Activated T-cell treated with anti-CD3 and anti-CD28 coated beads, Interleukin-2, amount 50 U/mL, for 4 hours (primary cell): ENCODE measurements at regions not wholly inside any gene's neighbourhood (a gene's known extent, or its start where the extent isn't known, plus 50 kb on each side); places are given as distances from the start of the nearest gene placed in this dataset.

Source experiments
- ATAC-seq, 2 donors: fragments of 200-7000 bp; cut with Tn5 transposase; one replicate each; pipeline ENCODE4 v1.10.0; 2021
- DNase-seq: peaks from one replicate; pipeline ENCODE4 v3.0.0-alpha.2; 2020
- H3K27me3 Mint-ChIP-seq: one replicate; pipeline ENCODE4 v1.8.0; 2021; ENCODE audit warnings: low read depth, mixed read lengths
- H3K36me3 Mint-ChIP-seq: one replicate; pipeline ENCODE4 v1.8.0; 2022; ENCODE audit warnings: mixed read lengths; ENCODE audit not compliant: insufficient read depth
- H3K4me1 Mint-ChIP-seq: one replicate; pipeline ENCODE4 v1.8.0; 2021; ENCODE audit warnings: low read depth, mixed read lengths
- H3K4me3 Mint-ChIP-seq: one replicate; pipeline ENCODE4 v1.8.0; 2021; ENCODE audit warnings: mild to moderate bottlenecking, moderate library complexity, mixed read lengths
- H3K9me3 Mint-ChIP-seq: one replicate; pipeline ENCODE4 v1.8.0; 2021; ENCODE audit warnings: mixed read lengths

DNA sequence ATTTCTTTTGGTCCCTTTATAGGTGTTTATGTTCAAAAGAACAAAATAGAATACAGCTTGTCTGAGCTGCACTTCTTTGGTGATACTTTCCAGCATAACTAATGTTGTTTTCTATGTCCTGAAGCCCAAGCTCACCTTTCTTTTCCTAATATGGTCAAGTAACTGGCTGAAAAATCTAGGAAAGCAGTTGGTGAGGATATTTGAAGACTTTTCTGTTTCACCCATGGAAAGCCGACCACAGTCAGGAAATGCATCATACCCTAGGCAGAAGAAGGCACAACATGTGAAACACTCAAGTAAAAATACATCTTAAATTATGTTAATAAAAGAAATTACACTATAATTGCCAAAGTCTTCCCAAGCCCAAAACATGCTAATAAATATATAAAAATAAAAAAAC, 337.0 kb downstream of the PDGFC start:
- Mint-ChIP-seq H3K36me3 (no peaks in the 10 kb centered on the region), H3K4me3 (no peak overlapping the region), H3K4me1 (no peaks in the 10 kb centered on the region), H3K27me3 (no peaks in the 10 kb centered on the region), H3K9me3 (peaks cover 11% of the 10 kb centered on the region)
- ATAC-seq, result no peak
- DNase-seq, result no peak

DNA sequence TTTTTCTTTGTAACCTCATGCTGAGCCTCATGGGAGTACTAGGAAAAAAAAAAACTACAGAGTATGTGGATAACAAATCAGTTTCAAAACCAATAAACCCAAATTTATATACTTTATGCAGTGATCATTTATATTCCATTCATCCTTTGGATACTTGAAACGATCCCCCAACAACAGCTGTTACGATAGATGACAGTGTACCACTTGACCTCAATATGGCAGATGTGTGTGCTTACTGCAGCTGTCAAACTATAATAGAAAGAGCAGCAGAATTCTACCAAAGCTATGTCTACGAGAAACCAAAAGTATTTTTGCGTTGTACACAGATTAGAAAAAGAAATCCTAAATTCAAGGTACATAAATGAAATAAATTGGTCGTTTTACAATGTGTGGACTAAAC, 337.8 kb downstream of the PDGFC start:
- ATAC-seq, result no peak

DNA sequence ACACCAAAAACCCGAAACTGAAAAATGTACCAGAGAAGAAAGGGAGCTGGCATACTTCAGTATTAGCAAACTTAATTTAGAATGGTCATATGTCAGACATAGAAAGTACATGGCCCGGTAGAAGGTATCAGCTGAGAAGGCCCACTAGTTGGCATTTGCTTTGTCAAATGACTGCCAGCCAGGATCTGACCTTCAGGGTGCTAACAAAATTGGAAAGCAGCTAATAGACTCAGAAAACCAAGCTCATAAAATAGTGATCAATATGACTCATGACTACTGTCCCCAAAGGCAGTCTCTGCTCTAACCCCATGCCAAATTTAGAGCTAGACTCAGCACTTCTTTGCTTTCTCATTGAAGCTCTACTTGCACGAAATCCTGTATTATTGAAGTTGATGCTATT, 342.7 kb downstream of the PDGFC start:
- DNase-seq (no peak), ATAC-seq (no peak)
- no peaks in the 10 kb centered on the region for H3K4me1 Mint-ChIP-seq
- no peaks in the 10 kb centered on the region for H3K27me3 Mint-ChIP-seq
- peaks cover 14% of the 10 kb centered on the region for H3K9me3 Mint-ChIP-seq
- no peaks in the 10 kb centered on the region for H3K36me3 Mint-ChIP-seq
- no peak overlapping the region for H3K4me3 Mint-ChIP-seq

More for the DNA sequence above, 337.8 kb downstream of the PDGFC start:
- Mint-ChIP-seq H3K36me3 (no peaks in the 10 kb centered on the region), H3K4me3 (no peak overlapping the region), H3K27me3 (no peaks in the 10 kb centered on the region), H3K4me1 (no peaks in the 10 kb centered on the region), H3K9me3 (peaks cover 15% of the 10 kb centered on the region)
- no peak for DNase-seq

GRCh38 chr4:156623376-156623775, 348.2 kb downstream of the PDGFC start:
- no peaks in the 10 kb centered on the region for H3K4me1 Mint-ChIP-seq
- H3K4me3 Mint-ChIP-seq, result no peak overlapping the region
- H3K36me3 Mint-ChIP-seq, result no peaks in the 10 kb centered on the region
- H3K27me3 Mint-ChIP-seq, result no peaks in the 10 kb centered on the region
- ATAC-seq (no peak), DNase-seq (no peak)
- H3K9me3 Mint-ChIP-seq, result peaks cover 8% of the 10 kb centered on the region

DNA sequence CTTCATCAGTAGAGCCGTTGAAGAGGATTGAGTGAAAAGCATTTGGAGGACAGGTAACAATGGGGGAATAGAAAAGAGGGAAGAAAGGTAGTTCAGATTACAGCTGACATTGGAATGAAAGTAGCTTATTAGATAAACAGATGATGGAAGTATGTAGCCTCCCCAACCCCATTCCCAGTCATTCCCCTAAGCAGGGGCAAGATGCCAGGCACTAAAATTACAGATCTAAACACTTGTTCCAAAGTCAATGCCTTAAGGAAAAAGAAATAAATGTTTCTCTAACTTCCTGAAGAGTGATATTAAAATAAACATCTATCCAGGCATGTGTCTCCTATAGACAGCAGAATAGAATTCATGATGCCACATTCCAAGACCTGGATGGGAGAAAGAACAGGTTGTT, 350.8 kb downstream of the PDGFC start:
- Mint-ChIP-seq H3K4me1 (no peaks in the 10 kb centered on the region), H3K4me3 (no peak overlapping the region), H3K9me3 (peaks cover 4% of the 10 kb centered on the region), H3K27me3 (no peaks in the 10 kb centered on the region), H3K36me3 (no peaks in the 10 kb centered on the region)
- ATAC-seq (no peak), DNase-seq (no peak)

DNA sequence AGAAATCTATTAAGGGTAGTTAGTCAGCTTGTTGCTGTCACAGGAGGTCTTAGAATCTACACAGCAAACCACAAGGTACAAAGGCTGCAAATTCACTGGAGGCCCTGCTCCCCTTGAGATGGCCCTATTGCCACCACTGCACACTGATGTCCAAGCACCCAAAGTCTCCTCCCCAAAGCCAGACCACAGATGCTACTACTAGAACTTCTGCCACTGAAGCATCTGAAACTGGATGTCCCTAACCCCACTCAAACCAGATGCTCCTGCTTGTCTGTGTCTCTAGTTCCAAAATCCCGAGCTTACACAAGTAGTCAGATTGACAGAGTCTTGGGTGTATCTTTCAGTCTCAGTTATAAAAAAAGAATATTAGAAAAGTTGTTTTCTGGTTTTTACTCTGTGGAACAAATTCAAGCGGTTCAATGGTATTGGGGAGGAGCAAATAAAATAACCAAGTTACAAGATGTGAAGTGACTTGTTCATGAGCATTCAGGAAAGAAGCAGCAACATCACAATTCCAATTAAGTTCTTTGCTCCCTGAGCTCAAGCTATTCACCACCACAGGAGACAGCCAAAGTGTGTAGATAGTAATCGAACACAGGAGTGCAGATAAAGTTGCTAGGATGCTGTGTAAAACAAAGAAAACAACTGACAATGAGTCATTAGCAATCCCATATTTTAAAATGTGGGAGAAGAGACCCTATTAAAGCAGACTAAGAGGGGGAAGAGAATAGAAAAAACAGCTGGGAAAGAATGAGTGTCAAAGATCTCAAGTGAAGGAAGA, 352.3 kb downstream of the PDGFC start:
- Mint-ChIP-seq H3K4me1 (no peaks in the 10 kb centered on the region), H3K27me3 (no peaks in the 10 kb centered on the region), H3K4me3 (no peak overlapping the region), H3K9me3 (peaks cover 4% of the 10 kb centered on the region), H3K36me3 (no peaks in the 10 kb centered on the region)
- DNase-seq, result no peak
- ATAC-seq, result no peak

GRCh38 chr4:156615066-156615531, 356.5 kb downstream of the PDGFC start:
- Mint-ChIP-seq H3K4me3 (no peak overlapping the region), H3K9me3 (no peaks in the 10 kb centered on the region), H3K4me1 (no peaks in the 10 kb centered on the region), H3K27me3 (no peaks in the 10 kb centered on the region), H3K36me3 (no peaks in the 10 kb centered on the region)
- no peak for ATAC-seq
- DNase-seq, result no peak

DNA sequence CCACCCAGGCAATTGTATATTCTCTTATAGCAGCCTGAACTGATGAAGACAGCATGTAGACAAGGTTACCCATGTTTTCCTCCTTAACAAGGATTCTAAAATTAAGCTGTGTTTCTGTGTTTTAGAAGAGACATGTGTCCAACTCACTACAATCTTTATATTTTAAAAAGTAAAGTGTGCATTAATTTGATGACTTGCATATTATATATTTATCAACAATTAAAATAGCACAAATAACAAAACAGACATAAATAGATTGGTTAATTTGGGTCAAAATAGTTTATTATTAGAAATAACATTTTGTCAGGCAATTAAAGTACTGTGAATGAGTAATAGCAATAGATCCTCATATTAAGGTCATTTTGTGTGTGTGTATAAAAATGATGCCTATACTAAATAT, 357.1 kb downstream of the PDGFC start:
- ATAC-seq (no peak), DNase-seq (no peak)
- no peak overlapping the region for H3K4me3 Mint-ChIP-seq
- no peaks in the 10 kb centered on the region for H3K9me3 Mint-ChIP-seq
- H3K4me1 Mint-ChIP-seq, result no peaks in the 10 kb centered on the region
- H3K36me3 Mint-ChIP-seq, result no peaks in the 10 kb centered on the region
- H3K27me3 Mint-ChIP-seq, result no peaks in the 10 kb centered on the region

DNA sequence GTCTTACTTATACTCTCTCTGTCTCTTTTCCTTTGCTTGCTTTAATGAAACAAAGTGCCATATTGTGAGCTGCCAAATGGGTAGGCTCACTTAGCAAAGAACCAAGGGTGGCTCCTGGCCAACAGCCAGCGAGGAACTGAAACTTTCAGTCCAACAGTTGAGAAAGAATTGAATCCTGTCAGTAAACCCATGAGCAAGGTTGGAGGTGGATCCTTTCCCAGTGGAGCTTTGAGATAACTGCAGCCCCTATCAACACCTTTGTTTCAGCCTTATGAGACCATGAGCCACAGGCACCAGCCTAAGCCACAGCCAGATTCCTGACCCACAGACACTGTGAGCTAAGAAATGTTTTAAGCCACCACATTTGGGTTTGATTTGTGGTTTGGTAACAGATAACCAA, 362.2 kb downstream of the PDGFC start:
- Mint-ChIP-seq H3K4me1 (no peaks in the 10 kb centered on the region), H3K9me3 (no peaks in the 10 kb centered on the region), H3K27me3 (no peaks in the 10 kb centered on the region), H3K36me3 (no peaks in the 10 kb centered on the region), H3K4me3 (no peak overlapping the region)
- DNase-seq, result no peak
- ATAC-seq, result no peak

DNA sequence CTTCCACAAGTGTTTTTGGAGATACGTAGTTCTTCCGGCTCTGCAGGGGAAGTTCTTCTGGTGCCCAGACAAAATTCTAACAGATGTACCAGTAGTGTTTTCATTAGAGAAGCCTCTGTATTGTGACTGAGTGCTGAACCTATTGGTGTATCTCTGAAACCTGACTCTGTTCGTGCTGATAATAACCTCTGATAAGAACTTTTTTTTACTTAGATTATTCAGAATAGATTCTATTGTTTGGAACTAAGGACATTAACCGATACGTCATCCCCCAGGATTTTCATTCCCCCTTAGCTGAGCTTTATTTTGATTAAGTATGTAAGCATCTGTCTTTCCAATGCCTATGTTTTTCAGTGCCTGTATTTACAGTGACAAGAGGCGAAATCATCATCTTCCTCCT, 362.9 kb downstream of the PDGFC start:
- Mint-ChIP-seq H3K27me3 (no peaks in the 10 kb centered on the region), H3K9me3 (peaks cover 5% of the 10 kb centered on the region), H3K4me3 (no peak overlapping the region), H3K36me3 (no peaks in the 10 kb centered on the region), H3K4me1 (no peaks in the 10 kb centered on the region)
- no peak for DNase-seq
- no peak for ATAC-seq

DNA sequence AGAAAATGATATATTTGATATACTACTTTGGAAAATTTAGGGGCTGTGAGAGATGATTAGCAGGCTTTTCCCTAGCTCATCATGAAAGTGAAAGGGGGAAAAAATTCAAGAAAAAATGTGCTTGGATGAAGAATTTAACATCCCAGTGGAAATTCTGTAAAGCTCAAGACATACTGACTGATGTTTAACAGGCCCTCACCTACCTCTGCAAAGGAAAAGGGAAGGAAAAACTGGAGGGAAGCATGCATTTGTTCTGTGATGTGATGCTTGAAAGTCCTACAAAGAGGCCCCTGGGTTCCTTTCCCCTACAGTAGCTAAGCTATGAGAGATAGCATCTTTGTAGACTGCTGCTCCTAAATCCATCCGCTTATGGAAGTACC, 364.1 kb downstream of the PDGFC start:
- DNase-seq, result no peak
- Mint-ChIP-seq H3K27me3 (no peaks in the 10 kb centered on the region), H3K9me3 (peaks cover 5% of the 10 kb centered on the region), H3K4me1 (no peaks in the 10 kb centered on the region), H3K36me3 (no peaks in the 10 kb centered on the region), H3K4me3 (no peak overlapping the region)
- ATAC-seq, result no peak

- no peaks in the 10 kb centered on the region for H3K27me3 Mint-ChIP-seq
- no peak overlapping the region for H3K4me3 Mint-ChIP-seq
- ATAC-seq, result no peak
- no peaks in the 10 kb centered on the region for H3K4me1 Mint-ChIP-seq
- peaks cover 5% of the 10 kb centered on the region for H3K9me3 Mint-ChIP-seq
- no peaks in the 10 kb centered on the region for H3K36me3 Mint-ChIP-seq
- DNase-seq, result no peak
Observed at GRCh38 chr4:156606554-156607477, 364.8 kb downstream of the PDGFC start.

DNA sequence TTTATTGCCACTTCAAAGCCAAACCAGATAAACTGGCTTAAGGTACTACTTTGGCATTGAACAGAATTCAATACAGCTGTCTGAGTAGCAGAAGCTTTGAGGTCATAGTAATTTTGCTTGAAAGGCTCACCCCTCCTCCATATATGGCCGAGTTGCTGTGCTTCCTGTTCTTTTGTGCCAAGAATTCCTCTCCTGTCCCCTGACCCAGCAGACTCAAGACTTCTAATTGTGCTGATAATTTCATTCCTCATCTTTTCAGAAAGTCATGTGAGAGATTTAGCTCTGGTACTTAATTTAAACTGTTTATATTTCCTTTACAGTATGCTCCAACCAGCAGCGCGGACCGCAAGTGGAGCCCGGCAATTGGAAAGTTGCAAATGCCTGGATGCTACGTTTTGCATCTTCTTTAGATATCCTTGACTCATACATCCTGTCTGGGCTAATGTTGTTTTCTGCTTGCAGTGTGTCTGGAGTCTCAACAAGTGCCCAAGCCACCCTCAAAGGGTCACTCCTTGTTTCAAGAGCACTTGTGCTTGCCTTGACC, 373.4 kb downstream of the PDGFC start:
- no peak for ATAC-seq
- no peaks in the 10 kb centered on the region for H3K9me3 Mint-ChIP-seq
- no peaks in the 10 kb centered on the region for H3K4me1 Mint-ChIP-seq
- DNase-seq, result no peak
- no peaks in the 10 kb centered on the region for H3K36me3 Mint-ChIP-seq
- no peak overlapping the region for H3K4me3 Mint-ChIP-seq
- H3K27me3 Mint-ChIP-seq, result no peaks in the 10 kb centered on the region

GRCh38 chr4:156596706-156597329, 374.8 kb downstream of the PDGFC start:
- H3K36me3 Mint-ChIP-seq, result no peaks in the 10 kb centered on the region
- no peak overlapping the region for H3K4me3 Mint-ChIP-seq
- H3K27me3 Mint-ChIP-seq, result no peaks in the 10 kb centered on the region
- ATAC-seq (no peak), DNase-seq (no peak)
- H3K4me1 Mint-ChIP-seq, result no peaks in the 10 kb centered on the region
- H3K9me3 Mint-ChIP-seq, result peaks cover 4% of the 10 kb centered on the region
